LNCaP clone FGC (cell line): ENCODE measurements at regions not wholly inside any gene's neighbourhood (a gene's known extent, or its start where the extent isn't known, plus 50 kb on each side); places are given as distances from the start of the nearest gene placed in this dataset.

Source experiments
- DNase-seq: peaks from one replicate; pipeline ENCODE4 v3.0.0-alpha.2; 2011; ENCODE audit warnings: low read depth
- H3K4me3 ChIP-seq: 2 replicates; pipeline ENCODE4 v1.5.1; 2011; ENCODE audit warnings: mild to moderate bottlenecking, low read depth, low read length, control low read depth
- TF ChIP-seq, protein P1 (sequence below): IDR thresholded peaks from 2 replicates; pipeline ENCODE4 v1.5.1; 2012; ENCODE audit warnings: mild to moderate bottlenecking; ENCODE audit not compliant: control insufficient read depth, insufficient read depth; ENCODE audit errors: extremely low read depth

- no peak for DNase-seq
- TF ChIP-seq, protein P1, sequence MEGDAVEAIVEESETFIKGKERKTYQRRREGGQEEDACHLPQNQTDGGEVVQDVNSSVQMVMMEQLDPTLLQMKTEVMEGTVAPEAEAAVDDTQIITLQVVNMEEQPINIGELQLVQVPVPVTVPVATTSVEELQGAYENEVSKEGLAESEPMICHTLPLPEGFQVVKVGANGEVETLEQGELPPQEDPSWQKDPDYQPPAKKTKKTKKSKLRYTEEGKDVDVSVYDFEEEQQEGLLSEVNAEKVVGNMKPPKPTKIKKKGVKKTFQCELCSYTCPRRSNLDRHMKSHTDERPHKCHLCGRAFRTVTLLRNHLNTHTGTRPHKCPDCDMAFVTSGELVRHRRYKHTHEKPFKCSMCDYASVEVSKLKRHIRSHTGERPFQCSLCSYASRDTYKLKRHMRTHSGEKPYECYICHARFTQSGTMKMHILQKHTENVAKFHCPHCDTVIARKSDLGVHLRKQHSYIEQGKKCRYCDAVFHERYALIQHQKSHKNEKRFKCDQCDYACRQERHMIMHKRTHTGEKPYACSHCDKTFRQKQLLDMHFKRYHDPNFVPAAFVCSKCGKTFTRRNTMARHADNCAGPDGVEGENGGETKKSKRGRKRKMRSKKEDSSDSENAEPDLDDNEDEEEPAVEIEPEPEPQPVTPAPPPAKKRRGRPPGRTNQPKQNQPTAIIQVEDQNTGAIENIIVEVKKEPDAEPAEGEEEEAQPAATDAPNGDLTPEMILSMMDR = no peak
- H3K4me3 ChIP-seq = no peak overlapping the region
Observed at GRCh38 chr20:43799741-43800140, 72.9 kb upstream of the GTSF1L start.

- peak; percentile 8 for DNase-seq
- no peak overlapping the region for H3K4me3 ChIP-seq
- TF ChIP-seq, protein P1 = no peak
Observed at GRCh38 chr20:43799150-43799711, 72.4 kb upstream of the GTSF1L start.

GRCh38 chr20:43798291-43799149, 71.7 kb upstream of the GTSF1L start:
- DNase-seq = no peak
- TF ChIP-seq, protein P1 = no peak
- H3K4me3 ChIP-seq = no peak overlapping the region

GRCh38 chr20:43794326-43794725, 67.5 kb upstream of the GTSF1L start:
- TF ChIP-seq, protein P1 = no peak
- DNase-seq = no peak
- no peak overlapping the region for H3K4me3 ChIP-seq

GRCh38 chr20:43789593-43789992, 62.8 kb upstream of the GTSF1L start:
- H3K4me3 ChIP-seq = no peak overlapping the region
- TF ChIP-seq, protein P1 = no peak
- DNase-seq = no peak

DNA sequence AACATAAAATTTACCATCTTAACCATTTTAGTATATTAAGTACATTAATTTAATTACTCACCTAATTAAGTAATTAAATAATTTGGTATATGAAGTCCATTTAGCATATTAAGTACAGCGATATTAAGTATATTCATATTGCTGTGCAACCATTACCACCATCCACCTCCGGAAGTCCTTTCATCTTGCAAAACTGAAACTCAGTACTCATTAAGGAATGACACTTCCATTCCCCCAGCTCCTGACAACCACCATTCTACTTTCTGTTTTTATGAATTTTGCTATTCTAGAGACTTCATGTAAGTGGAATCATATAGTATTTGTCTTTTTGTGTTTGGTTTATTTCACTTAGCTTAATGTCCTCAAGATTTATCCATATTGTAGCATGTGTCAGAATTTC, 61.1 kb upstream of the GTSF1L start:
- no peak for DNase-seq
- TF ChIP-seq, protein P1 = no peak
- no peak overlapping the region for H3K4me3 ChIP-seq
